ENCODE measurements at regions not wholly inside any gene's neighbourhood (a gene's known extent, or its start where the extent isn't known, plus 50 kb on each side); places are given as distances from the start of the nearest gene placed in this dataset.

- no peaks in the 10 kb centered on the region for H3K27me3 ChIP-seq (ENCODE audit: insufficient read depth, poor library complexity, severe bottlenecking)
- no peak for DNase-seq (ENCODE audit: low read depth in 1 of 2, low spot score in 1 of 2)
Observed at GRCh38 chr2:223166215-223166493, 114.2 kb downstream of the KCNE4 start.

GRCh38 chr2:223166983-223167650 lies 115.1 kb downstream of the KCNE4 start:
- TF ChIP-seq, protein P1, sequence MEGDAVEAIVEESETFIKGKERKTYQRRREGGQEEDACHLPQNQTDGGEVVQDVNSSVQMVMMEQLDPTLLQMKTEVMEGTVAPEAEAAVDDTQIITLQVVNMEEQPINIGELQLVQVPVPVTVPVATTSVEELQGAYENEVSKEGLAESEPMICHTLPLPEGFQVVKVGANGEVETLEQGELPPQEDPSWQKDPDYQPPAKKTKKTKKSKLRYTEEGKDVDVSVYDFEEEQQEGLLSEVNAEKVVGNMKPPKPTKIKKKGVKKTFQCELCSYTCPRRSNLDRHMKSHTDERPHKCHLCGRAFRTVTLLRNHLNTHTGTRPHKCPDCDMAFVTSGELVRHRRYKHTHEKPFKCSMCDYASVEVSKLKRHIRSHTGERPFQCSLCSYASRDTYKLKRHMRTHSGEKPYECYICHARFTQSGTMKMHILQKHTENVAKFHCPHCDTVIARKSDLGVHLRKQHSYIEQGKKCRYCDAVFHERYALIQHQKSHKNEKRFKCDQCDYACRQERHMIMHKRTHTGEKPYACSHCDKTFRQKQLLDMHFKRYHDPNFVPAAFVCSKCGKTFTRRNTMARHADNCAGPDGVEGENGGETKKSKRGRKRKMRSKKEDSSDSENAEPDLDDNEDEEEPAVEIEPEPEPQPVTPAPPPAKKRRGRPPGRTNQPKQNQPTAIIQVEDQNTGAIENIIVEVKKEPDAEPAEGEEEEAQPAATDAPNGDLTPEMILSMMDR (IDR thresholded peaks at IDR 0.05; ENCODE audit: insufficient read depth, low read length): no peak
- TF ChIP-seq POLR2AphosphoS5 (IDR thresholded peaks at IDR 0.05; ENCODE audit: low read depth) (no peak), GABPA (IDR thresholded peaks at IDR 0.05; ENCODE audit: low read depth) (no peak), SPI1 (IDR thresholded peaks at IDR 0.05; ENCODE audit: borderline replicate concordance, low read depth) (no peak)
- TF ChIP-seq, protein P2, sequence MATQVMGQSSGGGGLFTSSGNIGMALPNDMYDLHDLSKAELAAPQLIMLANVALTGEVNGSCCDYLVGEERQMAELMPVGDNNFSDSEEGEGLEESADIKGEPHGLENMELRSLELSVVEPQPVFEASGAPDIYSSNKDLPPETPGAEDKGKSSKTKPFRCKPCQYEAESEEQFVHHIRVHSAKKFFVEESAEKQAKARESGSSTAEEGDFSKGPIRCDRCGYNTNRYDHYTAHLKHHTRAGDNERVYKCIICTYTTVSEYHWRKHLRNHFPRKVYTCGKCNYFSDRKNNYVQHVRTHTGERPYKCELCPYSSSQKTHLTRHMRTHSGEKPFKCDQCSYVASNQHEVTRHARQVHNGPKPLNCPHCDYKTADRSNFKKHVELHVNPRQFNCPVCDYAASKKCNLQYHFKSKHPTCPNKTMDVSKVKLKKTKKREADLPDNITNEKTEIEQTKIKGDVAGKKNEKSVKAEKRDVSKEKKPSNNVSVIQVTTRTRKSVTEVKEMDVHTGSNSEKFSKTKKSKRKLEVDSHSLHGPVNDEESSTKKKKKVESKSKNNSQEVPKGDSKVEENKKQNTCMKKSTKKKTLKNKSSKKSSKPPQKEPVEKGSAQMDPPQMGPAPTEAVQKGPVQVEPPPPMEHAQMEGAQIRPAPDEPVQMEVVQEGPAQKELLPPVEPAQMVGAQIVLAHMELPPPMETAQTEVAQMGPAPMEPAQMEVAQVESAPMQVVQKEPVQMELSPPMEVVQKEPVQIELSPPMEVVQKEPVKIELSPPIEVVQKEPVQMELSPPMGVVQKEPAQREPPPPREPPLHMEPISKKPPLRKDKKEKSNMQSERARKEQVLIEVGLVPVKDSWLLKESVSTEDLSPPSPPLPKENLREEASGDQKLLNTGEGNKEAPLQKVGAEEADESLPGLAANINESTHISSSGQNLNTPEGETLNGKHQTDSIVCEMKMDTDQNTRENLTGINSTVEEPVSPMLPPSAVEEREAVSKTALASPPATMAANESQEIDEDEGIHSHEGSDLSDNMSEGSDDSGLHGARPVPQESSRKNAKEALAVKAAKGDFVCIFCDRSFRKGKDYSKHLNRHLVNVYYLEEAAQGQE (IDR thresholded peaks at IDR 0.05; ENCODE audit: insufficient replicate concordance, low read depth): no peak
- Histone ChIP-seq H3K27ac (replicated peaks) (no peak overlapping the region), H3K4me3 (replicated peaks; ENCODE audit: insufficient read depth, low read length) (no peak overlapping the region), H3K27me3 (ENCODE audit: insufficient read depth, poor library complexity, severe bottlenecking) (no peaks in the 10 kb centered on the region)
- no peak for DNase-seq (ENCODE audit: low read depth in 1 of 2, low spot score in 1 of 2)

More at GRCh38 chr2:223166215-223166493, 114.2 kb downstream of the KCNE4 start:
- H3K4me3 ChIP-seq (replicated peaks; ENCODE audit: insufficient read depth, low read length): no peak overlapping the region
- no peak overlapping the region for H3K27ac ChIP-seq (replicated peaks)
- TF ChIP-seq POLR2AphosphoS5 (IDR thresholded peaks at IDR 0.05; ENCODE audit: low read depth): no peak

DNA sequence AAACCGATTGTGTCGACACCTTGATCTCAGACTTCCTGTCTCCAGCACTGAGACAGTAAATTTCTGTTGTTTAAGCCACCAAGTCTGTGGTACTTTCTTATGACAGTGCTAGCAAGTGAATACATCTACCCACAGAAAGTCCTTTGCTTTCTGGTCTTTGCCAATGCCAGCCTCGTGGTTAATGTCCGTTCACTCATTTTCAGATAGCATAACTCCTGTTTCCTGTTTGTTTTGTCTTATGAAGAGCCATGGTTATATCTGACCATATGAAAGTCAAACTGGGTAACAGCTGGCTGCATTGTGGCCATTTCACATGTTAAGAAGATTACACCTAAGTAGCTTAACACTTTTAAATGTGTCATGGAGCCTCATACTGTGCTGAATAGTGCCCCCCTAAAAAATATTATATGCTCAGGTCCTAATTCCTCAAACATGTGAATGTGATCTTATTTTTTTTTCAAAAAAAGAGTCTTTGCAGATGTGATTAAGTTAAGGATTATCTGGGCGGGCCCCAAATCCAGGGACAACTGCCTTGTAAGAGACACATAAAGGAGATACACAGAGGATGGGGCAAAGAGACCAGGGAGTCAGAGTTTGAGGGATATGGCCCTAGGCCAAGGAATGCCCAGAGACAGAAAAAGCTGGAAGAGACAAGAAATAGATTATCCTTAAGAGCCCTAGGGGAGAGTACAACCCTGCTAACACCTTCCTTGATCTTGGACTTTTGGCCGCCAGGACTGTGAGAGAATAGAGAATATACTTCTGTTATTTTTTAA lies 118.0 kb downstream of the KCNE4 start:
- Histone ChIP-seq H3K4me3 (replicated peaks; ENCODE audit: insufficient read depth, low read length) (no peak overlapping the region), H3K27me3 (ENCODE audit: insufficient read depth, poor library complexity, severe bottlenecking) (no peaks in the 10 kb centered on the region), H3K27ac (replicated peaks) (no peak overlapping the region)
- DNase-seq (ENCODE audit: low read depth in 1 of 2, low spot score in 1 of 2): no peak
- TF ChIP-seq, protein P1 (IDR thresholded peaks at IDR 0.05; ENCODE audit: insufficient read depth, low read length): no peak
- no peak for TF ChIP-seq POLR2AphosphoS5 (IDR thresholded peaks at IDR 0.05; ENCODE audit: low read depth)
- no peak for TF ChIP-seq SPI1 (IDR thresholded peaks at IDR 0.05; ENCODE audit: borderline replicate concordance, low read depth)
- TF ChIP-seq, protein P2 (IDR thresholded peaks at IDR 0.05; ENCODE audit: insufficient replicate concordance, low read depth): no peak
- TF ChIP-seq GABPA (IDR thresholded peaks at IDR 0.05; ENCODE audit: low read depth): no peak

- no peak overlapping the region for H3K27ac ChIP-seq (replicated peaks)
- no peak for DNase-seq (ENCODE audit: low read depth in 1 of 2, low spot score in 1 of 2)
- H3K27me3 ChIP-seq (ENCODE audit: insufficient read depth, poor library complexity, severe bottlenecking): no peaks in the 10 kb centered on the region
- TF ChIP-seq GABPA (IDR thresholded peaks at IDR 0.05; ENCODE audit: low read depth): no peak
- TF ChIP-seq SPI1 (IDR thresholded peaks at IDR 0.05; ENCODE audit: borderline replicate concordance, low read depth): no peak
- TF ChIP-seq, protein P1 (IDR thresholded peaks at IDR 0.05; ENCODE audit: insufficient read depth, low read length): no peak
- TF ChIP-seq, protein P2 (IDR thresholded peaks at IDR 0.05; ENCODE audit: insufficient replicate concordance, low read depth): no peak
- no peak for TF ChIP-seq POLR2AphosphoS5 (IDR thresholded peaks at IDR 0.05; ENCODE audit: low read depth)
- H3K4me3 ChIP-seq (replicated peaks; ENCODE audit: insufficient read depth, low read length): no peak overlapping the region
Observed at GRCh38 chr2:223176970-223177369, 125.0 kb downstream of the KCNE4 start.
